MM.1S (cell line): ENCODE measurements at regions not wholly inside any gene's neighbourhood (a gene's known extent, or its start where the extent isn't known, plus 50 kb on each side); places are given as distances from the start of the nearest gene placed in this dataset.

Experiments used
- CTCF ChIP-seq: fragments of 300-600 bp; sonication (generic); IDR thresholded peaks from 2 replicates; pipeline ENCODE4 v1.5.1; 2016; ENCODE audit warnings: antibody characterized with exemption, low read length, mixed read lengths
- EZH2phosphoT487 ChIP-seq: fragments of 300-600 bp; sonication (generic); IDR thresholded peaks from 2 replicates; pipeline ENCODE4 v1.6.1; 2018; ENCODE audit warnings: antibody characterized with exemption, low read length

- TF ChIP-seq CTCF (no peak), EZH2phosphoT487 (no peak)
These were observed 86.8 kb upstream of the CD55 start for GRCh38 chr1:207234690-207235089.
